ENCODE measurements at regions not wholly inside any gene's neighbourhood (a gene's known extent, or its start where the extent isn't known, plus 50 kb on each side); places are given as distances from the start of the nearest gene placed in this dataset.
"Not testable (repeated sequence)": the region's sequence is repeated elsewhere in the genome, so short reads cannot be mapped to it uniquely, and the experiment has no call there.

DNA sequence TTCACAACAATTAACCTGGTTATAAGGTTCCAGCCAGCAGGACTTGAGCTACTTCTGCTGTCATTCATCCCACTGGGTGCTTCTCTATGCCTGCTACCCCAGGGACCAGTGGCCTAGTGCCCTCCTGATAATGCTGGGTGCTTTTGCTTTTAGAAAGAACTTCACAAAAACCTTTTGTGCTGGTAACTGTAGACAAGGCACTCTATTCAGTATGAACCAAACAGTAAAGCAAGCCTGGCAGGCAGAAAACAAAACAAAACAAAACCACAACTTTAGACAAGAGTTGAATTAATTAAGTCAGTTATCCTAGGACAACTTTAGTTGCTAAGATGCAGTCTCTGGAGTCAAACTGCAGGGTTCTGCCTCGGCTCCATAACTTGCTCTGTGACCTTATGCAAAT lies 61.9 kb upstream of the ADGRL2 start:
- intact Hi-C loops (cut with DNase I): no loop called here
- ATAC-seq: peak; percentile 71
- DNase-seq (ENCODE audit: low spot score): no peak

- ATAC-seq (no peak), DNase-seq (ENCODE audit: low spot score) (no peak)
- intact Hi-C loops (cut with DNase I): no loop called here
These were observed 67.3 kb upstream of the ADGRL2 start for GRCh38 chr1:81733480-81733879.

DNA sequence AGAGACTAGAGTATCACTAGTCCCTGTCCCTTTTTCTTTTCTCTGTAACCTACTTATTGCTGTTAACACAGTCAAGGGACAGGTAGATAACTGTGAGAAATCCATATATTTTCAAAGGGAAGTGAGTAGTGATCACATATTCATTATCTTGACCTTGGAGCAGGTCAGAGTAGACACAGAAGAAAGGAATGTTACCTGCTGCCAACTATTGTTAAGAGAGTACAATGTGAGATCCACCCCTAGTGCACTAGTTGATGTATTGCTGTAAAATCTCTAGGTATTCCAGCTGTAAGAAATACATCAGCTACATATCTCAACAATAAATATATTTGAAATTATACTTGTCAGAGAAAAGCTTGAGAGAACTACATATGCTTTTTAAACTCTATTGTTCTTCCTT lies 68.7 kb upstream of the ADGRL2 start:
- DNase-seq (ENCODE audit: low spot score): no peak
- ATAC-seq: no peak
- intact Hi-C loops (cut with DNase I): no loop called here

- intact Hi-C loops (cut with DNase I): no loop called here
- no peak for ATAC-seq
- DNase-seq (ENCODE audit: low spot score): no peak
These were observed 69.9 kb upstream of the ADGRL2 start for GRCh38 chr1:81730881-81731280.

DNA sequence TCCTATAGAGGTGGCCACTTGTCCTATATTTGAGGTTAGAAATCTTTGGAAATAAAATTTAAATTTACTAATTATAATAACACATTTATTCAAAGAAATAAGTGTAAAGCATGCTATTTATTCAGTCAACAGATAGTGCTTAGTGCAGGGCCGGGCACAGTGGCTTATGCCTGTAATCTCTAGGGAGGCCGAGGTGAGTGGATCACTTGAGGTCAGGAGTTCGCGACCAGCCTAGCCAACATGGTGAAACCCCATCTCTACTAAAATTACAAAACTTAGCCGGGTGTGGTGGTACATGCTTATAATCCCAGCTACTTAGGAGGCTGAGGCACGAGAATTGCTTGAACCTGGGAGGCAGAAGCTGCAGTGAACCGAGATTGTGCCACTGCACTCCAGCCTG lies 70.4 kb upstream of the ADGRL2 start:
- ATAC-seq; intact Hi-C loops (cut with DNase I); DNase-seq (ENCODE audit: low spot score): not testable (repeated sequence)

GRCh38 chr1:81729818-81730217 lies 70.9 kb upstream of the ADGRL2 start:
- ATAC-seq: no peak
- no peak for DNase-seq (ENCODE audit: low spot score)

GRCh38 chr1:81729239-81729638 lies 71.5 kb upstream of the ADGRL2 start:
- no peak for ATAC-seq
- intact Hi-C loops (cut with DNase I): no loop called here

More at GRCh38 chr1:81729818-81730217, 70.9 kb upstream of the ADGRL2 start:
- intact Hi-C loops (cut with DNase I): no loop called here

GRCh38 chr1:81725823-81726222 lies 74.9 kb upstream of the ADGRL2 start:
- ATAC-seq: no peak
- intact Hi-C loops (cut with DNase I): no loop called here
- no peak for DNase-seq (ENCODE audit: low spot score)

More at GRCh38 chr1:81729239-81729638, 71.5 kb upstream of the ADGRL2 start:
- no peak for DNase-seq (ENCODE audit: low spot score)

- intact Hi-C loops (cut with DNase I); ATAC-seq: not testable (repeated sequence)
These were observed 78.0 kb upstream of the ADGRL2 start for GRCh38 chr1:81722631-81723328.

GRCh38 chr1:81720256-81720655 lies 80.5 kb upstream of the ADGRL2 start:
- intact Hi-C loops (cut with DNase I); DNase-seq (ENCODE audit: low spot score); ATAC-seq: not testable (repeated sequence)

More at GRCh38 chr1:81722631-81723328, 78.0 kb upstream of the ADGRL2 start:
- not testable (repeated sequence) for DNase-seq (ENCODE audit: low spot score)

DNA sequence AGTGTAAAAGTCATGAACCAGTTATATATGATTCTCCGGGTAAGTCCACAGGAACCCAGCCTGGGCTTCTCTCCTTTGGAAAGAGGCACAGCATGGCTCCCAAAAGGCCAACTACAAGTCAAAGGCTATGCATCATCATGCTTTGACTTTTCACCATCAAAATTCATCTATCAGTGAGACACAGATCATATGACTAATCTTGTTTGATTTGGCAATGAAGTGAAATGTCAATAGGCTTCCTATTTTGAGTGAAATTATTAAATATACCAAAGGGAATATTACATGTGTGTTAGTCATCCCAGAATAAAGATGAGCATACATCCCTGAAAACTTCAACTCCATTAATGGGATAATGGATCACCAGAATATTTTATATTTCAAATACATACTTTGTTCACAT lies 83.5 kb upstream of the ADGRL2 start:
- DNase-seq (ENCODE audit: low spot score): no peak
- intact Hi-C loops (cut with DNase I): no loop called here
- ATAC-seq: no peak

DNA sequence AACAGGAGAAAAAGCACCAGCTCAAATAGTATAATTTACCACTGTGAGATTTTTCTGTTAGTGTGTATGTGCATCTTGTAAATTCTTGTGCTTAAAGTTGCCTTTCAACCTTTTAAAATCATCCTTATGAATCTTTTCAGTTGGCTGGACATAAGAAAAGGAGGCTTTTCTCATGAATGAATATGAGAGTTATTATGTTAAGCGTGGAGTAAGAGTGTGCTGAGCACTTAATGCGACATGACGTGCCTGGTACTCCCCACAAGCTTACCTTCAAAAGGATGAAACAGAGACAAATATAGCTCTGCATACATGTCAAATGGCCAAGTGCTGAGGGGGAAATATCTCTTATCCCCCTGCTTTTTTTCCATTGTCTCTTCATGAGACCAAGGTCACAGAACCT lies 85.3 kb upstream of the ADGRL2 start:
- ATAC-seq (no peak), DNase-seq (ENCODE audit: low spot score) (no peak)
- intact Hi-C loops (cut with DNase I): no loop called here

- ATAC-seq: no peak
- no peak for DNase-seq (ENCODE audit: low spot score)
- intact Hi-C loops (cut with DNase I): no loop called here
These were observed 86.1 kb upstream of the ADGRL2 start for GRCh38 chr1:81714636-81715035.

DNA sequence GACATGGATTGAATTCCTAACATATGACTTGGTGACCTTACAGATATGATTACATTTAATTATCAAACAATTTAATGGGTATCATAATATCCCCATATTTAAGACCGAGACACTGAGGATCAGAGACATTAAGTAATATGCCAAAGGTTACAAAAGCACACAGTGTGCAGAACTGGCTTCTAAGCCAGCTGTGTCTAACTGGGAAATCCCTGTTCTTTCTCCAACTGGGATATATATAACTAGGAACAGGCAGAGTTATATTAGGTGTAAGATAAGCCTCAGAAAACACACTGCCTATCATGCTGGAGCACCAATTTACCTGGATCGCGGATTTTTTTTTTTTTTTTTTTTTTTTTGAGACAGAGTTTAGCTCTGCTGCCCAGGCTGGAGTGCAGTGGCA lies 88.3 kb upstream of the ADGRL2 start:
- ATAC-seq: no peak
- no peak for DNase-seq (ENCODE audit: low spot score)
- intact Hi-C loops (cut with DNase I): no loop called here

- DNase-seq (ENCODE audit: low spot score) (no peak), ATAC-seq (no peak)
- intact Hi-C loops (cut with DNase I): no loop called here
These were observed 89.9 kb upstream of the ADGRL2 start for GRCh38 chr1:81710857-81711256.

DNA sequence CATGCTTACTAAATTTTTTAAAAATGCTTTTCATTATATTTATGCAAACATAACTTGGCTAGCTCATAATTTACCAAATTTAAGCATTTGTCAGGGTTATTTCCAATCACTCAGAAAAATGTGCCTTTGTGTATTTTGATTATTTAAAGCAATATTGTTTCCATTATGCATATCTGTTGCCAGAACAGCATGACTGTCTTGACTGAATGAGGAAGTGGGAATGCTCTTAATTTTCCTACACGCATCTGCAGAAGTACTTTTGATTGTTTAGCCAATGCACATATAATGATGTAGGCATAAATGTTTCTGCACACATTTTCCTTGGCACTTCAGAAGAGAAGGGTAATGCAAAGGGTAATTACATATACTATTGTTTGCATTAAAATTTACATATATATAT lies 92.5 kb upstream of the ADGRL2 start:
- intact Hi-C loops (cut with DNase I): no loop called here
- DNase-seq (ENCODE audit: low spot score) (no peak), ATAC-seq (no peak)

GRCh38 chr1:81706650-81707435 lies 93.9 kb upstream of the ADGRL2 start:
- intact Hi-C loops (cut with DNase I): no loop called here
- DNase-seq (ENCODE audit: low spot score) (no peak), ATAC-seq (no peak)

DNA sequence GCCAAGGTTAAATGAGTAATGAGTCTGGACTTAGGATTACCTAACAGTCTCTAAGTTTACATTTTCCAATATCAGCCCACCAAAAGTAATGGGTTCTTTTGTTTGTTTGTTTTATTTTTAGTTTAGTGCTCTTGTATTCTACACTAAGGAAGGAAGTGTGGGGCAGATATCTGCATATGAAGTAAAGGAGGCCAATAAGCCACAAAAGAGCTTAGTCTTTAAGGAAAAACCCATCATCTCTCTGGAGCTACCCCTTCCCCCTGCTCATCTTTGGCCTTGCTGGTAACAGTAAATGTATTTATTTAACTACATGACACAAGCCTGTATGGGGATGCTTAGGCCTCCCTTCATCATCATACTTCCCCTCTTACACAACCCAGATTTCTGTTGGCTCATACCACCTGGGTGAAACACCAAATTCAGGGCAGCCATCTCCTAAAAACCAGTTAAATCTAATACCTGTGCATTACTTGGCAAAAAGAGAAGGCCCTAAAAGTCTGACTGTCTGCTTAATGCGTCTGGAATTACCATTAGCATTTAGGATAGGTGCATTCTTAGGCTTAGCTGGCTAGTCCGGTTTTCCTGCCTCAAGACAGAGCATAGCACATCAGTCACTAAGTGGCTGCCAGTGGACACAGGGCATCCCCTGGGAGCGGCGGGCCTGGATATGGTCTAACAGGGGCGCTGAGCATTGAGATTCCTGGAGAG lies 96.8 kb upstream of the ADGRL2 start:
- ATAC-seq (no peak), DNase-seq (ENCODE audit: low spot score) (no peak)
- intact Hi-C loops (cut with DNase I): no loop called here

- no peak for ATAC-seq
These were observed 97.4 kb upstream of the ADGRL2 start for GRCh38 chr1:81703391-81703755.

GRCh38 chr1:81702903-81703302 lies 97.8 kb upstream of the ADGRL2 start:
- no peak for ATAC-seq
- no peak for DNase-seq (ENCODE audit: low spot score)
- intact Hi-C loops (cut with DNase I): no loop called here

More at GRCh38 chr1:81703391-81703755, 97.4 kb upstream of the ADGRL2 start:
- no peak for DNase-seq (ENCODE audit: low spot score)
- intact Hi-C loops (cut with DNase I): no loop called here
